NCI-H1417 treated with DMSO at 0.1 percent for 48 hours (cell line): ENCODE measurements at regions not wholly inside any gene's neighbourhood (a gene's known extent, or its start where the extent isn't known, plus 50 kb on each side); places are given as distances from the start of the nearest gene placed in this dataset.

ENCODE experiments used
- DNase-seq: peaks from one replicate; lab custom pipeline; 2025; lab: John Stamatoyannopoulos, UW

- no peak for DNase-seq
Observed at GRCh38 chr10:62548686-62549085, 174.5 kb downstream of the ZNF365 start.

DNA sequence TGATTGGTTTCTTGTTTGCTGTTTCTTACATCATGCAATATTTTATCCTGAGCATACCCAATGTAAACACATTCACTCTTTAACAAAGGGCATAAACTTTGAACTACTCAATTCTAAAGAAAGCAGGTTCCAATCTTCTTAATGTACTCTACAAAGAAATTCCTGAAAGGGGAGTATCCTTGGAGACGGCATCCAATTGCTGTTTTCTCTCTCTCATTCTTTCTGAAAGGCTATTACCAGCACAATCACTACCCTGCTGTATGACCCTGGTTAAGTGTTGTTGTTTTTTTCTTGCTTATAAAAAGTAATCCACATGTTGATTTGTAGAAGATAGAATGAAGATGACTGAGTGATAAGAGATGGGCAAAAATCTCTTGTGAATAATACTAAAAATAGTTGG lies 176.0 kb downstream of the ZNF365 start:
- DNase-seq, result no peak

GRCh38 chr10:62554632-62555199 lies 180.5 kb downstream of the ZNF365 start:
- DNase-seq, result no peak

DNA sequence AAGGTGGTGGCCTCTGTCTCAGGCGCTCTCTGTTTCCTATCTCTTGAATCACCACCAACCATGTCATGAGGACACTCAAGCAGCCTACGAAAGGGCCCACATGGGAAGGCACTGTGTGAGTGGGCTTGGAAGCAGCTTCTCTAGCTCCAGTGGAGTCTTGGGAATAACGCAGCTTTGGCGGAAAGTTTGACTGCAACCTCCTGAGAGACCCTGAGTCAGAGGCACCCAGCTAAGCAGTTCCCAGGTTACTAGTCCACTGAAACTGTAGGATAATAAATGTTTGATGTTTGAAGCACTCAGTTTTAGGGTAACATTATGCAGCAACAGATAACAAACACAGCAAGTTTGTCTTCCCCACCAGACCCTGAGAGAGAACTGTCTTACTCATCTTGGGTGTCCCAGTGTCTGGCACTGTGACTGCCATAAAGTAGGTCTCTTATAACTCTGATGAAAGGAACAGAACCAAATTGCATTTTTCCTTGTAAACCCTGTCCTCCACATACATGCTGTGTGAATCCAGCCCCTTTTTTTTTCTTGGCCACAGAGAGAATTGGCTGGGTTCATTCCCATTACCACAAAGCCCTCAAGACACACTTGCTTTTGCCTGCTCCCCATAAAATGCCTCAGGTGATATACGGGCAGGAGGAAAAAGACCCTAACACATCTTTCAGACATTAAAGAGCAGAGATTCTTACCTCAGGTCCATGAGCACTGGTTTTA lies 185.5 kb downstream of the ZNF365 start:
- no peak for DNase-seq

- no peak for DNase-seq
Observed at GRCh38 chr10:62560201-62560819, 186.1 kb downstream of the ZNF365 start.

DNA sequence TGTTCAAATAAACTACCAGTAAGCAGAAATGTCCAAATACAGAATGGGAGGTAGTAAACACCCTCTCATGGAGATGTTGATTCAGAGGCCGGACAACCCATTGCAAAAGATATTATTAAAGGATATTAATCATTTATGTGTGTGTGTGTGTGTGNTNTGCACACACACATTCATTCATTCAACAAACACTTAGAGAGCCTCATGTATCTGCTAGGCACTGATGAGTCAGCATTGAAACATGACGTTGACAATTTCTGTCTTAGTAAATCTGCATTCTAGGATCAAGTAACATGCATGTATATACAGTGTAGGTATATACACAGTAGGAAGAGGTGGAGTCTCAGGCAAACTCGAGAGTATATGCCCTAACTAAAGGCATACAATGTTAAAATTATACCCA lies 187.0 kb downstream of the ZNF365 start:
- no peak for DNase-seq

DNA sequence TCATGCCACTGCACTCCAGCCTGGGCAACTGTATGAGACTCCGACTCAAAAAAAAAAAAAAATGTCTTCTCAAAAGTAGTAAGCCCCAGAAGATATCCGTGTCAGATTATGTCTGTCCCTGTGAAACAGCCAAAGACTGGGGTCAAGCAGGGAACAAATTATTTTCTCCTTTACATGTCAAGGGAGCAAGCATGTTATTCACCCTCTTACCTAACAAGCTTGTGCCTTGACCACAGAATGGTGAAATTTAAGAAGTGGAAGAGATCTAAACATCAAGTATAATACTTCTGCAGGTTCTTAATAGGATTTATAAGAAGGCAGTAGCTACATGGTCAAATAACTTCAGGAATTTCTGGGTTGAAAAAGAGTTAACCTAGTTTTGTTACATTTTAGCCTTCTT lies 187.9 kb downstream of the ZNF365 start:
- no peak for DNase-seq

- no peak for DNase-seq
Observed at GRCh38 chr10:62562795-62563194, 188.6 kb downstream of the ZNF365 start.

DNA sequence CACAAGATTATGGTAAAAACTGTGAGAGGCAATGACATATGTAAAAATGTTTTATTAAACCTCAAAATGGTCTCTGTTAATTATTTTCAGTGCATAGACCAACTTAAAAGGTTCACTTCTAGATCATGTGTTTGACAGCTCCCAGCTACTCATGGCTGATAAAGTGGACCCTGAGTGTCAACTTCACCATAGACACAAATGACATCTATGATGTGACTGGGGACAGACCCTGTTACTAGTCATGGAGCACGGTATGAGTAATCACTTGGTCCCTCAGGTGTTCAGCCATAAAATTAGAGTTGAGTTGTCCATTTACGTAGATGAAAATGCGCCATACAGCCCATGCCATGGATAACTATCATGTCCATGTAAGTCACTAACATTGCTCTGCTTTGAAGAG lies 199.8 kb downstream of the ZNF365 start:
- no peak for DNase-seq

DNA sequence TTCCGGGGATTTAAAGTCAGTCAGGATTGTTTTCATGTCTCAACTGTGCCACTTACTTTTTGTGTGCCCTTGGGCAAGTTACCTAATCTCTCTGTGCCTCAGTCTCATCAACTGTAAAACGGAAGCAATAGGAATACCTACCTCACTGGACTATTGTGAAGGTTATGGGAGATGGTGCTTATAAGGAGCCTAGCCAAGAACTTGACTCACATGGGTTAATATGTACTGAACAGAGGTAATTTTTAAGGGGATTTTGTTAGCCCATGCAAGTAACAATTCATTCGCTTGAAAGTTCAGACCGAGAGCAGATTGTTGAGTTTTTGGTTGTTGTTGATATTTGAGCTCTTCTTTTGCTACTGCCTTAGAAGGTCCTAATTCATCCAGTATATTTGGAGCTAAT lies 202.9 kb downstream of the ZNF365 start:
- no peak for DNase-seq

- DNase-seq, result no peak
Observed at GRCh38 chr10:62577666-62578291, 203.6 kb downstream of the ZNF365 start.

- no peak for DNase-seq
Observed at GRCh38 chr10:62578301-62578700, 204.1 kb downstream of the ZNF365 start.

- no peak for DNase-seq
Observed at GRCh38 chr10:62578916-62579315, 204.7 kb downstream of the ZNF365 start.

DNA sequence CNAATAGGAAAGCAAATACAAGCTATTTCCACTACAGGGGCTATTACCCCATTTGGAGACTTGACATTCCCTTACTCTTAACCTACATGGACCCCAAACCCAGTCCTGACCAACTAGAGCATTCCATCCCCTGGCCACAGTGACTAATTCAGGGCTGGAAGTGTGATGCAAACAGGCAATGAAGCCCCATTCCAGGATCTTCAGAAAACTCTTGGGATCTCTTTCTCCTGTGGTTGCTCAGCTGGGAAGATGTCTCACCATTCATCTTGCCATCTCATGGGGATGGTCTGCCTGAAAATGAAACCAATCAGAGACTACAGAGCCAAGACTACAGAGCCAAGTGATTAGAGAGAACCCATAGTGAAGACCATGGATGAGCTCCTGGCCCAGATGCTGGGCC lies 206.2 kb downstream of the ZNF365 start:
- no peak for DNase-seq

DNA sequence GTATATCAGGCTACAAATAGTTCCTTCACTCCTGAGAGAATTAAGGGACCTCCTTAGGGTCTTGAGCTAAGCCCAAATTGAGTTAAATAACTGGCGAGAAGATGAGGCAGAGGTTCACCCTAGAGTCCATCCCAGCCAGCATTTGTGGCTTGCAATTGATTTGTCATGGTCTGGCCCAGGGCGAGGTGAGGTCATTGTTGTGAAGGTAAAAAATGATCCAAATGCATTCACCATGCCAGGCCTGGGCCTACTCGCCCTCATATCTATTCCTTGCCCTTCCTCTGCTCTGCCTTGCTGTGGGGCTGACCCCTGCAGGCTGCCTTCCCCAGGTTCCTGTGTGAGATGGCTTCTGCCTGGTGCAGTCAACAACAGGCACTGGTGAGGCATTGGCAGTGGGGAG lies 207.2 kb downstream of the ZNF365 start:
- no peak for DNase-seq

DNA sequence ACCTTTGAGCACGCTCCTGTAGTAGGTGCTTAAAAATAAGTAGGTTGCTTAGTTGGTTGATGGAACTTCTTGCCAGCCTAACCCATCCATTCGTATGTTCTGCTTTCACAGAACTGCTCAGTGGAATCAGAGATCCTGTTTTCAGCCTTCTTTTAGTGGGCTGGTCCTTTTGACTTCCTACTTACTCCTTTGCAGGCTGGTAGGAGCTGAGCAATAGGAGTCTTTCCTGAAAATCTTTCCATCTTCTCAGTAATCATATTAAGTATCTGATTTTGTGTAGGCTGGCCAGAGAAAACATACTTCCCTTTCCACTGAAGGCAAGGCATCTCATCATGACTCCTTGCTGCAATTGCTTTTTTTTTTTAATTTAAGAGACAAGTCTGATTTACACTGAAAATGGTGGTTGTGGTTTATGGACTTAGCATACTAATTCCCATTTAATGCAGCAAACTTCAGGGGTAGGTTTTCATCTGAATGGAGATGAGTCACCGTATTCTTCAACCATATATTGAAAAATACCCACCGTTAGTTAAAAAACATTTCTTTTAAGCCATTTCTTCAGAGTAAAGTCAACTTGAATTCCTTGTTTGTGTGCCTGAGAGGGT lies 208.0 kb downstream of the ZNF365 start:
- DNase-seq, result no peak

GRCh38 chr10:62582804-62583208 lies 208.6 kb downstream of the ZNF365 start:
- DNase-seq, result no peak

GRCh38 chr10:62583876-62584615 lies 209.9 kb downstream of the ZNF365 start:
- no peak for DNase-seq

DNA sequence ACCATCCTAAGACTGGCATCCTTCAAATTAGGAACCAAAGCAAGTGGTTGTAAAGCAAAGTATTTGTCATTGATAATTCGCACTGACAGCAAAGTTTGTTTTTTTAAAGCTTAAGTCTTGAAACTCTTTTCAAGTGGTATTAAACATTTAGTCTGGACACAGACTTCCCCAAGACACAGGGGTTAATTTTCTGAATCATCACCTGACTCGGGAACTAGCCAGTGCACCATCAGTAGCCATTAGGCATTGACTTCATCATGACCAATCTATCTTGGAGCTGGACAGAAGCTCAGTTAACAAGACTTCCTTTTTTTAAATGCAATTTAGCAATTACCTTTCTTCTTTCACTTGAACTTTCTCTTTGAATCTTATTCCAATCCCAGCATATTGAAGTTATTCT lies 210.6 kb downstream of the ZNF365 start:
- no peak for DNase-seq

DNA sequence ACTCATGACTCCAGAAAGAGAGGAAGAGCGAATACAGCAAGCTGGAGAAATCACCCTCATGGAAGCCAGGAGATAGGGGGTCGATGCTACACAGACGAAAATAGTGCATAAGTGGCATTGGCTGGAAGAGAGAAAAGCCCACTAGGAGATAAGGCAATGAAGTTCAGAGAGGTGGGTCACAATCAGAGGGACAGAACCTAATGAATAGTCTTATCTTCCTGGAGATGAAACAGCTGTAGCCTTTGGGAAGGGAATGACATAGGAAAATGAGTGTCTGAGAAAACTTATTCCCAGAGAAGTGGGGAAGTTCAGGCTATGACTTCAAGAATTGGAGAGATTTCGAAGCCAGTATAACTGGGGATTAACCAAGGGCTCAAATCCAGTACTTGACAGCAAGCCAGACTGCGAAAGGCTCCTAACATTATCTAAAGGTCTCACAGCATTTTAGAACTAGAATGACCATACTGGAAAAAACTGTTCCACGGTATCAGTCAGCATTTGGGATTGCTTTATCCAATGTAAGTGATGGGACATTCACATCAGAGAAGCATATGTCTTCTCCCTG lies 211.1 kb downstream of the ZNF365 start:
- no peak for DNase-seq

DNA sequence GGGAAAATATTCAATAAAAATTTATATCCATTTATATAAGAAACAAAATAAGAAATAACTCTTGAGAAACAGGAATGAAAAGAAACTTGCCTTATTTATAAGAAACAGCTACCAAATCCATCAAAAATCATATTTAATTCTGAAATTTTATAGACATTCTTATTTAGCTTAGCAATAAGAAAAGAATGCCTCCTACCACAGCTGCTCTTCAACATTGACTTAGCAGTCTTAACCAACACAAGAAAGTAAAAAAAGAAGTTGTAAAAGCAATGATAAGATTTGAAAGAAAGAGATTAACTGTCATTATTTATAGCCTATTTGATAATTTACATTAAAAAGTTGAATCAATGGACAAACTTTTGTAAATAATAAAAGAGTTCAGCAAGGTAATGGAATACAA lies 212.8 kb downstream of the ZNF365 start:
- DNase-seq, result no peak

- no peak for DNase-seq
Observed at GRCh38 chr10:62588116-62588515, 213.9 kb downstream of the ZNF365 start.
